Keratinocyte (primary cell): ENCODE measurements at regions not wholly inside any gene's neighbourhood (a gene's known extent, or its start where the extent isn't known, plus 50 kb on each side); places are given as distances from the start of the nearest gene placed in this dataset.

Experiments
- CTCF ChIP-seq, 3 experiments: IDR thresholded peaks in 1 of 3; conservative IDR thresholded peaks in 1 of 3; optimal IDR thresholded peaks in 1 of 3; 2 replicates in 2 of 3; 3 replicates in 1 of 3; pipeline versions ENCODE3 to v1.5.1; 2011; ENCODE audit warnings: low read length in 3 of 3, mild to moderate bottlenecking in 3 of 3, moderate library complexity in 2 of 3, control low read depth in 1 of 3, inconsistent platforms in 1 of 3; ENCODE audit not compliant: insufficient read depth in 2 of 3; ENCODE audit errors: extremely low read depth in 1 of 3
- EZH2 ChIP-seq: IDR thresholded peaks from one replicate; pipeline ENCODE4 v1.6.1; 2012; ENCODE audit warnings: inconsistent platforms, mild to moderate bottlenecking, low read length, moderate library complexity

DNA sequence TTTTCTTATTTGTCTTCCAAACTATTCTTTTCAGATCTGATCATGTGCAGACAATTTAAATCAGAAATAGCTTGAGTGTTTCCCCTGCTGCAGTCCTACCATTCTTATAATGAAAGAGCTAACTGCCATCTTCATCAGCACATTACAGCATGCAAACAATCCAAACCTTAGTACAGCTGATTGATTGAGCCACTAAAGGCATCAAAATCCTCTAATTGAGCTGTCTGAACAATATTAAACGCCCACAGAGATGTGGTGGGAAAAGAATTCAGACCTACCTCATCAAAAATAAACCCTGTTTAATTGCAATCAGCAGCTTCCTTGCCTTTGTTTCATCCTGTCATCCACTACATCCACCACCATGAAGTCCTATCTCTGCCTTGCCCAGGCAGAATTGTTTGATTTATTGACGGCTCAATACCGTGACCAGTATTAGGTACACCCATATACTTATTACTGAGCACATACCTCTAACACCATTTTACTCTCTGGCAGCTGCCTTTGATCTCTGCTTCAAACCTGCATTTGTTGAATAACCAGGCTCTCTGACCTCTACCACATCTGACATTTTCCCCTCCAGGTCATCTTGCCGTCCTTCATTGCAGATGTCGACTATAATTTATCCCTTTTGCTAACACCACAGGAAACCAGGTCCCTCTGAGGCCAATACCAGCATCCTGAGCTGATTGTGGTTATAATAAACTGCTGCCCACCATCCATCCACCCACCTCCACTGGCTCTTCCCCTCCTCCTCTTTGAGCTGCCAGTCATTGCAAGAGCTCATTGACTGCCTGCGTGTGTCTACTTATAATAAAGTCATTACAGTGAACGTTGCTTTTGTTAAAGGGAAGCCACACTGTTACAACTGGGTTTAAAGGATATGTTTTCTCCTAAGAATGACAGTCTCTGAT, 78.5 kb downstream of the RBM43 start:
- no peak for TF ChIP-seq CTCF (optimal IDR thresholded peaks at IDR 0.05 in 1 of 3, IDR thresholded peaks at IDR 0.05 in 1 of 3, conservative IDR thresholded peaks at IDR 0.05 in 1 of 3; ENCODE audit: extremely low read depth in 1 of 3, insufficient read depth in 2 of 3, low read length in 3 of 3)
- no peak for TF ChIP-seq EZH2
